ENCODE measurements at regions not wholly inside any gene's neighbourhood (a gene's known extent, or its start where the extent isn't known, plus 50 kb on each side); places are given as distances from the start of the nearest gene placed in this dataset.

DNA sequence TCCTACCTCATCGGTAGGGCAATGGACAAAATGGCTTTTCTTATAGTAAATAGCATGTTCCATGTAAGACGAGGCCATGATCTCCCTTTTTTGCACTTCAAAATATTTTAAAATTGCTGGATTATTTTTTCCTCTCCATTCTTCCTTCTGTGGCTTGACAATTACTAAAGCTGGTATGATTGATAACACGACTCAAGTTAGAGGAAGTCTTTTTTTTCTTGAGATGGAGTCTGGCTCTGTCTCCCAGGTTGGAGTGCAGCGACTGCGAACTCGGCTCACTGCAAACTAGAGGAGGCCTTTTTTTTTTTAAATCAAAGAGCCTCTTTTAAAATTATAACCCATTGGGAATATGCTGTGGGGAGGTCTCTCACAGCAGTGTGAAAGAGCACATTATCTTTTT lies 124.5 kb upstream of the TBL1XR1 start:
- CTCF ChIA-PET: interaction anchor here (0.6 kb wide), 1 partner anchor 10 kb away, joined by 3 read pairs; no protein-coding TSS in a partner anchor
- BruUV-seq (replicated peaks): no TSS peak
- no peak for DNase-seq (ENCODE audit: unreplicated experiment)
- TF ChIP-seq, protein P1, sequence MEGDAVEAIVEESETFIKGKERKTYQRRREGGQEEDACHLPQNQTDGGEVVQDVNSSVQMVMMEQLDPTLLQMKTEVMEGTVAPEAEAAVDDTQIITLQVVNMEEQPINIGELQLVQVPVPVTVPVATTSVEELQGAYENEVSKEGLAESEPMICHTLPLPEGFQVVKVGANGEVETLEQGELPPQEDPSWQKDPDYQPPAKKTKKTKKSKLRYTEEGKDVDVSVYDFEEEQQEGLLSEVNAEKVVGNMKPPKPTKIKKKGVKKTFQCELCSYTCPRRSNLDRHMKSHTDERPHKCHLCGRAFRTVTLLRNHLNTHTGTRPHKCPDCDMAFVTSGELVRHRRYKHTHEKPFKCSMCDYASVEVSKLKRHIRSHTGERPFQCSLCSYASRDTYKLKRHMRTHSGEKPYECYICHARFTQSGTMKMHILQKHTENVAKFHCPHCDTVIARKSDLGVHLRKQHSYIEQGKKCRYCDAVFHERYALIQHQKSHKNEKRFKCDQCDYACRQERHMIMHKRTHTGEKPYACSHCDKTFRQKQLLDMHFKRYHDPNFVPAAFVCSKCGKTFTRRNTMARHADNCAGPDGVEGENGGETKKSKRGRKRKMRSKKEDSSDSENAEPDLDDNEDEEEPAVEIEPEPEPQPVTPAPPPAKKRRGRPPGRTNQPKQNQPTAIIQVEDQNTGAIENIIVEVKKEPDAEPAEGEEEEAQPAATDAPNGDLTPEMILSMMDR (IDR thresholded peaks at IDR 0.05; ENCODE audit: unreplicated experiment): no peak
- Mint-ChIP-seq H3K27me3 (ENCODE audit: insufficient read depth, unreplicated experiment) (no peaks in the 10 kb centered on the region), H3K4me3 (ENCODE audit: unreplicated experiment) (no peak overlapping the region), H3K27ac (ENCODE audit: low read depth, unreplicated experiment) (no peak overlapping the region), H3K9me3 (ENCODE audit: unreplicated experiment) (no peaks in the 10 kb centered on the region), H3K36me3 (ENCODE audit: insufficient read depth, unreplicated experiment) (no peaks in the 10 kb centered on the region), H3K4me1 (ENCODE audit: insufficient read depth, unreplicated experiment) (no peaks in the 10 kb centered on the region)
- intact Hi-C loops (cut with micrococcal nuclease): no loop called here
- POLR2A ChIA-PET: no interaction called here

DNA sequence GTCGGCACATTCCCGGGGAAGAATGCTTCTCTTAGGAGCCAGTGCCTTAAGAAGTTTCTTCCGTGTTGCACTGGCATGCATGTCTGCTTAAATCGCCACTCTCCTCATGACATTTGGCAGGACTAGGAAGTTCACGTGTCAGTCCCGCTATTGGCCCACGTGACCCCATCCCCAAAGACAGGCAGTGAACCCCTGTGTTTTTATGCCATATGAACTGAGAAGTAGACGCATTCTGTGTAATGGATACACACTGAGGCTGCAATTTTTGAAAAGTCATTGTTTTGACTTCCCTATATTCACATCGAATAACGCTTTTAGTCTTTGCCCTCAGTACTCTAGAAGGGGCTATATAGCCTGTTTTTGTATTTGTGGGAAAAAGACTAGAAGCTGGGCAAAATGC lies 125.6 kb upstream of the TBL1XR1 start:
- no peak overlapping the region for H3K27ac Mint-ChIP-seq (ENCODE audit: low read depth, unreplicated experiment)
- no peaks in the 10 kb centered on the region for H3K4me1 Mint-ChIP-seq (ENCODE audit: insufficient read depth, unreplicated experiment)
- TF ChIP-seq, protein P1 (IDR thresholded peaks at IDR 0.05; ENCODE audit: unreplicated experiment): no peak
- ChIA-PET CTCF (interaction anchor here (0.7 kb wide), 1 partner anchor 637 kb away, joined by 3 read pairs; no protein-coding TSS in a partner anchor), POLR2A (interaction anchor here (0.9 kb wide), 1 partner anchor 111 kb away, joined by 4 read pairs; no protein-coding TSS in a partner anchor)
- H3K4me3 Mint-ChIP-seq (ENCODE audit: unreplicated experiment): no peak overlapping the region
- no TSS peak for BruUV-seq (replicated peaks)
- intact Hi-C loops (cut with micrococcal nuclease): no loop called here
- DNase-seq (ENCODE audit: unreplicated experiment): no peak
- no peaks in the 10 kb centered on the region for H3K27me3 Mint-ChIP-seq (ENCODE audit: insufficient read depth, unreplicated experiment)
- no peaks in the 10 kb centered on the region for H3K9me3 Mint-ChIP-seq (ENCODE audit: unreplicated experiment)
- H3K36me3 Mint-ChIP-seq (ENCODE audit: insufficient read depth, unreplicated experiment): no peaks in the 10 kb centered on the region

DNA sequence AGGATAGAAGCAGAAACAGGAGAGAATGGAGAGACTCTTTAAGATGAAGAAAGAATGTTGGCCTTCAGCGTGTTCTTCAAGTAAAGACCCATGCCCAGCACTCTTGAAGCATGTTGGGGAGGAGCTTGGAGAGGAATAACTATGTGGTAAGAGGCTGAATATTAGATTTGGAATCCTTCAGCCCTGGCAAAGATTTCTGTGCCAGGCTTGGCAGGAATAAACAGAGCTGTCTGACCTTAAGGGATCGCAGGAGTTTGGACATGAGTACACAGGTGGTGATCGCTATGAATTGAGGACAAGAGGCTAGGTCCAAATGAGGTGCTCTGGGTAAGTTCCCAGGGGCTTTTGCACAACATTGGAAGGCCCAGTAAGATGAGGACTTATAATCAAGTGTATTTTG lies 132.6 kb upstream of the TBL1XR1 start:
- POLR2A ChIA-PET: no interaction called here
- H3K4me1 Mint-ChIP-seq (ENCODE audit: insufficient read depth, unreplicated experiment): no peaks in the 10 kb centered on the region
- H3K9me3 Mint-ChIP-seq (ENCODE audit: unreplicated experiment): no peaks in the 10 kb centered on the region
- DNase-seq (ENCODE audit: unreplicated experiment): no peak
- no peak overlapping the region for H3K4me3 Mint-ChIP-seq (ENCODE audit: unreplicated experiment)
- intact Hi-C loops (cut with micrococcal nuclease): no loop called here
- TF ChIP-seq, protein P1 (IDR thresholded peaks at IDR 0.05; ENCODE audit: unreplicated experiment): no peak
- no peak overlapping the region for H3K27ac Mint-ChIP-seq (ENCODE audit: low read depth, unreplicated experiment)
- no peaks in the 10 kb centered on the region for H3K36me3 Mint-ChIP-seq (ENCODE audit: insufficient read depth, unreplicated experiment)
- BruUV-seq (replicated peaks): no TSS peak
- H3K27me3 Mint-ChIP-seq (ENCODE audit: insufficient read depth, unreplicated experiment): no peaks in the 10 kb centered on the region
- CTCF ChIA-PET: no interaction called here

GRCh38 chr3:177330779-177331178 lies 133.5 kb upstream of the TBL1XR1 start:
- DNase-seq (ENCODE audit: unreplicated experiment): no peak
- POLR2A ChIA-PET: no interaction called here
- TF ChIP-seq, protein P1 (IDR thresholded peaks at IDR 0.05; ENCODE audit: unreplicated experiment): no peak
- no peaks in the 10 kb centered on the region for H3K27me3 Mint-ChIP-seq (ENCODE audit: insufficient read depth, unreplicated experiment)
- no peak overlapping the region for H3K27ac Mint-ChIP-seq (ENCODE audit: low read depth, unreplicated experiment)
- H3K4me1 Mint-ChIP-seq (ENCODE audit: insufficient read depth, unreplicated experiment): no peaks in the 10 kb centered on the region
- CTCF ChIA-PET: interaction anchor here (0.6 kb wide), 1 partner anchor 14 kb away, joined by 3 read pairs; no protein-coding TSS in a partner anchor
- no peaks in the 10 kb centered on the region for H3K36me3 Mint-ChIP-seq (ENCODE audit: insufficient read depth, unreplicated experiment)
- H3K4me3 Mint-ChIP-seq (ENCODE audit: unreplicated experiment): no peak overlapping the region
- no TSS peak for BruUV-seq (replicated peaks)
- H3K9me3 Mint-ChIP-seq (ENCODE audit: unreplicated experiment): no peaks in the 10 kb centered on the region
- intact Hi-C loops (cut with micrococcal nuclease): no loop called here
